Lung (tissue), 11 donors: ENCODE measurements at regions not wholly inside any gene's neighbourhood (a gene's known extent, or its start where the extent isn't known, plus 50 kb on each side); places are given as distances from the start of the nearest gene placed in this dataset.
"Not testable (repeated sequence)": the region's sequence is repeated elsewhere in the genome, so short reads cannot be mapped to it uniquely, and the experiment has no call there.

ENCODE experiments used
- ATAC-seq: fragments of 200-7000 bp; cut with Tn5 transposase; one replicate; pipeline ENCODE4 v1.9.1; 2020; ENCODE audit warnings: moderate number of reproducible peaks; ENCODE audit not compliant: insufficient read depth, low FRiP score
- DNase-seq, 3 donors: peaks; one replicate each; pipeline ENCODE4 v3.0.0-alpha.2; 2013 to 2017
- H3K27ac ChIP-seq, 2 donors: one replicate each; pipeline ENCODE4 v1.5.1; 2013; ENCODE audit warnings: mild to moderate bottlenecking in 2 of 2, moderate library complexity in 2 of 2, control low read depth in 1 of 2, inconsistent platforms in 1 of 2, low read depth in 1 of 2, low read length in 1 of 2
- H3K27me3 ChIP-seq, 3 donors: one replicate each; pipeline ENCODE4 v1.5.1; 2013; ENCODE audit warnings: low read length in 2 of 3; ENCODE audit not compliant: control insufficient read depth in 3 of 3, insufficient read depth in 3 of 3
- H3K36me3 ChIP-seq, 4 donors: one replicate each; pipeline ENCODE4 v1.5.1; 2013; ENCODE audit warnings: low read length in 4 of 4, mild to moderate bottlenecking in 1 of 4, moderate library complexity in 1 of 4; ENCODE audit not compliant: control insufficient read depth in 4 of 4, insufficient read depth in 4 of 4
- H3K4me1 ChIP-seq, 5 donors: one replicate each; pipeline ENCODE4 v1.5.1; 2013; ENCODE audit warnings: low read length in 5 of 5, mild to moderate bottlenecking in 2 of 5, moderate library complexity in 1 of 5; ENCODE audit not compliant: control insufficient read depth in 5 of 5, insufficient read depth in 5 of 5
- H3K4me3 ChIP-seq: one replicate; pipeline ENCODE4 v1.5.1; 2013; ENCODE audit warnings: mild to moderate bottlenecking, control low read depth, moderate library complexity
- H3K9ac ChIP-seq, 2 donors: one replicate each; pipeline ENCODE4 v1.5.1; 2013; ENCODE audit warnings: low read length in 2 of 2, control low read depth in 1 of 2; ENCODE audit not compliant: insufficient read depth in 1 of 2
- H3K9me3 ChIP-seq, 4 donors: one replicate each; pipeline ENCODE4 v1.5.1; 2013; ENCODE audit warnings: low read length in 3 of 4, mild to moderate bottlenecking in 1 of 4, moderate library complexity in 1 of 4; ENCODE audit not compliant: control insufficient read depth in 4 of 4, insufficient read depth in 3 of 4
- CTCF ChIP-seq: IDR thresholded peaks from 2 replicates; pipeline ENCODE4 v1.5.1; 2012; ENCODE audit warnings: mild to moderate bottlenecking; ENCODE audit errors: control extremely low read depth, extremely low read depth
- WGBS, 2 donors: extraction: QIAGEN DNeasy Blood & Tissue Kit; methylation state at CpG; one replicate each; pipeline ENCODE4 v1.1.7; 2013; 5-methylcytosine and 5-hydroxymethylcytosine counted together
- donor health status: control.
- donor health status: control.
- donor health status: Bipolar disorder and iron deficiency.
- donor health status: healthy.
- donor health status: DM: yes; HTN: yes; CAD: no.

- H3K36me3 ChIP-seq, result no peaks in the 10 kb centered on the region
- no peak for TF ChIP-seq CTCF
- 61 to 77% methylated on average over 5 of the region's 5 CpGs for WGBS, 2 donors
- H3K4me1 ChIP-seq, result no peaks in the 10 kb centered on the region
- no peaks in the 10 kb centered on the region for H3K9me3 ChIP-seq
- H3K4me3 ChIP-seq, result no peak overlapping the region
- ATAC-seq (no peak), DNase-seq (peak in 1 of 3 donors; percentile 4)
- no peak overlapping the region for H3K9ac ChIP-seq
- H3K27ac ChIP-seq, result no peak overlapping the region
- peaks cover 0 to 3% (median 3%) of the 10 kb centered on the region in 3 donors for H3K27me3 ChIP-seq
These were observed 146.6 kb downstream of the RNF144B start for GRCh38 chr6:18533793-18534192.

DNA sequence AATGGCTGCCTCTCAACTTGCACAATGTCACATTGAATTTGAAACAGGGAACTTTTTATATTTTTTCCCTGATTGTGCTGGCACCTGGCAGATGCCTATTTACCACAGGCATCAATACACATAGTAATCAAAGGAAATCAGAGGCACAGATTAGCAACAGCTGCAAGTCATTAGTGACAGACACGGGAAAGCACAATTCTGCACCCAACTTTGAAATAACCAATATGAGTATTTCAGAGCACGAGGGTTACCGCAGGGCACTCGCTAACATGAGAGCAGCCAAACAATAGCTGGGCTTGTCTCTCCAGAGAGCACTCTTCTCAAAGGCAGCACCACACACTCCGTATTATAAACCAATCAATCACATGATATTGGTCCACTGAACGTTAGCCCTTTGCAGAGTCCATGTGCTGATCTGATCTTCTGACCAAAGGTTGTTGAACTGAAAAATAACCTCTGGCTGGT lies 149.5 kb downstream of the RNF144B start:
- H3K27me3 ChIP-seq, result peaks cover 0 to 3% (median 0%) of the 10 kb centered on the region in 3 donors
- no peak overlapping the region for H3K9ac ChIP-seq
- no peaks in the 10 kb centered on the region for H3K4me1 ChIP-seq
- no peak for ATAC-seq
- no peaks in the 10 kb centered on the region for H3K9me3 ChIP-seq
- H3K36me3 ChIP-seq, result no peaks in the 10 kb centered on the region
- DNase-seq, result peak in 1 of 3 donors; percentile 14
- WGBS, 2 donors, result 55 to 78% methylated on average over 6 of the region's 6 CpGs
- no peak overlapping the region for H3K4me3 ChIP-seq
- no peak overlapping the region for H3K27ac ChIP-seq
- TF ChIP-seq CTCF, result no peak

DNA sequence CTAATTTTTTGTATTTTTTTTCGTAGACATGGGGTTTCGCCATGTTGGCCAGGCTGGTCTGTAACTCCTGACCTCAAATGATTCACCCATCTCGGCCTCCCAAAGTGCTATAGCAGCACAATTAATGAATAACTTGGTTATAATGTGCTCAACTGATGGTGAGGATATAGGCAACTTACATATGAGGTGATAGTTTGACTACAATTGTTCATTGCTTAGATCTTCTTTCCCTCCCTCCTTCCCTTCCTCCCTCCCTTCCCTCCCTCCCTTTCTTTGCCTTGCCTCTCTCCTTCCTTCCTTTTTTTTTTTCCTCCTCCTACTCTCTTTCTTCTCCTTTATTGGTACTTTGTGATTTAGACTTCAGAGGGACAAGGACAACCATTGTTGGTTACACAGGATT lies 151.2 kb downstream of the RNF144B start:
- WGBS, 2 donors, result 91 to 92% methylated on average over 3 of the region's 3 CpGs
- no peaks in the 10 kb centered on the region for H3K27me3 ChIP-seq
- no peak overlapping the region for H3K4me3 ChIP-seq
- H3K9me3 ChIP-seq, result no peaks in the 10 kb centered on the region
- no peaks in the 10 kb centered on the region for H3K4me1 ChIP-seq
- no peak for DNase-seq
- TF ChIP-seq CTCF, result no peak
- H3K9ac ChIP-seq, result no peak overlapping the region
- no peak for ATAC-seq
- H3K36me3 ChIP-seq, result no peaks in the 10 kb centered on the region
- no peak overlapping the region for H3K27ac ChIP-seq

- Histone ChIP-seq H3K27me3 (no peaks in the 10 kb centered on the region), H3K36me3 (no peaks in the 10 kb centered on the region), H3K4me3 (no peak overlapping the region), H3K27ac (no peak overlapping the region), H3K9ac (no peak overlapping the region), H3K9me3 (no peaks in the 10 kb centered on the region), H3K4me1 (no peaks in the 10 kb centered on the region)
- TF ChIP-seq CTCF, result no peak
- WGBS, 2 donors, result 76 to 85% methylated on average over 6 of the region's 6 CpGs
- ATAC-seq, result no peak
- DNase-seq, result no peak
These were observed 155.9 kb downstream of the RNF144B start for GRCh38 chr6:18543051-18543450.

DNA sequence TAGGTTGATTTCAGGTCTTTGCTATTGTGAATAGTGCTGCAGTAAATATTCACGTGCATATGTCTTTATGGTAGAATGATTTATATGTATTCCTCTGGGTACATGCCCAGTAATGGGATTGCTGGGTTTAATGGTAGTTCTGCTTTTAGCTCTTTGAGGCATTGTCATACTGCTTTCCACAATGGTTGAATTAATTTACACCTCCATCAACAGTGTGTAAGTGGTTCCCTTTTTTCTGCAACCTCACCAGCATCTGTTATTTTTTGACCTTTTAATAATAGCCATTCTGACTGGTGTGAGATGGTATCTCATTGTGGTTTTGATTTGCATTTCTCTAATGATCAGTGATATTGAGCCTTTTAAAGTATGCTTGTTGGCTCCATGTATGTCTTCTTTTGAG lies 158.0 kb downstream of the RNF144B start:
- WGBS, 2 donors, result 71 to 77% methylated on average over 1 of the region's 1 CpG
- H3K27me3 ChIP-seq, ATAC-seq: not testable (repeated sequence)

More for the DNA sequence above, 158.0 kb downstream of the RNF144B start:
- not testable (repeated sequence) for H3K4me1 ChIP-seq, H3K27ac ChIP-seq, H3K36me3 ChIP-seq, H3K9me3 ChIP-seq, DNase-seq, H3K9ac ChIP-seq, H3K4me3 ChIP-seq
